ENCODE measurements at regions not wholly inside any gene's neighbourhood (a gene's known extent, or its start where the extent isn't known, plus 50 kb on each side); places are given as distances from the start of the nearest gene placed in this dataset.

DNA sequence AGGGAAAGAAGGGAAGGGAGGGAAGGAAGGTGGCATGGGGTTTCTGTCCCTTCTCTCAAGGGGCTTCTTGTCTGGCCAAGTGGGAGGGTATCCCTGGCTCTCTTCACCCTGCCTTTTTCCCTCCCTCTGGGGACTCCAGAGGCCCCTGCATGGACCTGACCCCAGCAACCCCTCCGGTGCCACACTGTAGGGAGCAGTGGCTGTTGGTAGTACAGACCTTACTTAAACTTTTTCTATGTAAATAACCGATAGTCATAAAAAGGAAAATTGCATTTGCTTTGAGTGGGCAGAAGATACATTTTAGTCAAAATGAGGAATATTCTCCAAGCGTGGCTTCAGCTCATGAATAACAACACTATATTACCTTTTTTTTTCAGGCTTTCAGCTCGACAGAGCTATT, 1384.0 kb downstream of the BRD1 start:
- no peak for TF ChIP-seq CTCF (IDR thresholded peaks at IDR 0.05; ENCODE audit: control insufficient read depth, extremely low read depth, insufficient read depth)
- no peak for DNase-seq (ENCODE audit: low read depth)
- H3K4me3 ChIP-seq (ENCODE audit: low read depth, low read length): no peak overlapping the region

GRCh38 chr22:48442663-48443062, 1385.0 kb downstream of the BRD1 start:
- DNase-seq (ENCODE audit: low read depth): no peak
- no peak overlapping the region for H3K4me3 ChIP-seq (ENCODE audit: low read depth, low read length)
- no peak for TF ChIP-seq CTCF (IDR thresholded peaks at IDR 0.05; ENCODE audit: control insufficient read depth, extremely low read depth, insufficient read depth)

DNA sequence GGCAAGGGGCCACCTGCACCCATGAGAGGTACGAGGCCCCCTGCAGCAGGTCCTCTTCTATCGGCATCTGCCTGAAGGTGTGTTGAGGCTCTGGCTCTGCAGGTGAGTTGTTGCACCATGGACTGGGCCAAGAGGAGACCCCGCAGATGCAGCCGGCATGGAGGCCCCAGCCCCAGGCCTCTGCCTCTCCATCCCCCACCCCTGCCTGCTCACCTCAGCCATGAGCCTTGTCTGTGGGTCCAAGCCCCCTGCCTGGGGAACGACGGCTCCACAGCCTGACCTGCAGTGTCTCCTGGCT, 1386.2 kb downstream of the BRD1 start:
- TF ChIP-seq CTCF (IDR thresholded peaks at IDR 0.05; ENCODE audit: control insufficient read depth, extremely low read depth, insufficient read depth): no peak
- no peak for DNase-seq (ENCODE audit: low read depth)
- no peak overlapping the region for H3K4me3 ChIP-seq (ENCODE audit: low read depth, low read length)

DNA sequence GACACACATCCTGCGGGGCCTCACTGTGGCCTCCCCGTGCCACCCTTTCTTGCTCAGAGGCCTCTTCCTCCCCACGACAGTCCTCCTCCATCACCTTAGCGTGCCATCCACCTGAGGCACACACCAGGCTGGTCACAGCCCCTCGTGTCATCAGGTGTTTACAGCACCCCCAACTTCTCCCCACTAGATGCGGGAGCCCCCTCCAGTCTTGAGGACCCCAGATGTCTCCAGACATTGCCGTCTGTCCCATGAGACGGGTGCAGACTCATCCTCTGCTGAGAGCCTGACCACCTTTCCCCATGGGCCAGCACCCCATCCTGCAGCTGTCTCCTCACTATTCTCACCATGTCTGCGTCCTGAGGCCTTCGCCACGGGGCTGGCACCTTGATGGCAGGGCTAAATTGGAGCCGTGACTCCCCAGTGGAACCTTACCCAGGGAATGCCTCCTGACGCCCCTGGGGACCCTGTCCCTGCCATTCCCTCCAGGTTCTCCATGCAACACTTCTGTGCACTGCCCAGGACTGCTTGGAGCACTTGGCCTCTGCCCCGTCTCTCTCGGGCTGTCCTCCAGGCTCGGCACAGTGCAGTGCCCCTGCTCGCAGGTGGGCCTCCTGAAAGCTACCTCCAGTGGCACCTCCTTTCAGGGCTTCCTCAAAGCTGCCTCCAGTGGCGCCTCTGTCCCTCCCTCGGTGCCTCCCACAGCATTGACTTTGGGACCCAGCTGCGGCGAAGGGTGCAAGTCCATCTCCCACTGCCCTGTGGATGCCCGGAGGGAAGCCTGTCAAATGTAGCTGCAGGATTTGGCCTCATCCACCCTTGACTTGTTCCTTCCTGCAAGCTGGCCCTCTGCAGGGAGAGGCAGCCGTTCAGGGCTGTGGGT, 1386.8 kb downstream of the BRD1 start:
- DNase-seq (ENCODE audit: low read depth): no peak
- TF ChIP-seq CTCF (IDR thresholded peaks at IDR 0.05; ENCODE audit: control insufficient read depth, extremely low read depth, insufficient read depth): no peak
- H3K4me3 ChIP-seq (ENCODE audit: low read depth, low read length): no peak overlapping the region

- no peak overlapping the region for H3K4me3 ChIP-seq (ENCODE audit: low read depth, low read length)
- DNase-seq (ENCODE audit: low read depth): no peak
- TF ChIP-seq CTCF (IDR thresholded peaks at IDR 0.05; ENCODE audit: control insufficient read depth, extremely low read depth, insufficient read depth): no peak
These were observed 1387.5 kb downstream of the BRD1 start for GRCh38 chr22:48440176-48440575.

DNA sequence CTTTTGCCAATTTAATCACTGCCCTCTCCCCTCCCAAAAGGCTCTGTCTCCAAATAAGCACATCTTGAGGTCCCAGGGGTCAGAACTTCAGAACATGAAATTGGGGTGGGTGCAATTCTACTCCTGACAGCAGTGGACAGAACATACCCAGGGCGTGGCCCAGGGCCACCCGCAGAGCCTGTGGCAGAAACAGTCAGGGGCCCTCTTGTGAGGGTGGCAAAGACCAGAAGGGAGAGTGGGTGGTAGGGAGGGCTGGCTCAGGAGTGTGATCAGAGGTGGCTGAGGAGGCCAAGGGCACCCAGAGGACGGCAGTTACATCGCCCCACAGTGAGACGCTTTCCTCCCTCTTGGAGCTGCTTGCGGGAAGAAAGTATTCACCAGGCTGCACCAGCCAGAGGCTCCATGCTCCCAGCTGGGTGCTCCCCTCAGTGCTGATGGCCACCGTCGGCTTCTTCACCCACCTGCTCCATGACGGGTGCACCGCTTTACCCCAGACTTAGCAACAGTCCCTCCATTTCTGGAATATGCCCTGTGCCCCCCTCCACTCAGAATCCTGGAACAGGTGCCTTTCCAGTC, 1388.0 kb downstream of the BRD1 start:
- DNase-seq (ENCODE audit: low read depth): no peak
- H3K4me3 ChIP-seq (ENCODE audit: low read depth, low read length): no peak overlapping the region
- no peak for TF ChIP-seq CTCF (IDR thresholded peaks at IDR 0.05; ENCODE audit: control insufficient read depth, extremely low read depth, insufficient read depth)
